ENCODE measurements at regions not wholly inside any gene's neighbourhood (a gene's known extent, or its start where the extent isn't known, plus 50 kb on each side); places are given as distances from the start of the nearest gene placed in this dataset.

GRCh38 chr3:3504686-3505085 lies 294.5 kb upstream of the LRRN1 start:
- no peak overlapping the region for H3K9ac ChIP-seq (ENCODE audit: low read depth, low read length)
- TF ChIP-seq EZH2 (IDR thresholded peaks at IDR 0.05; ENCODE audit: borderline replicate concordance, low read depth, low read length, severe bottlenecking) (no peak), CTCF (IDR thresholded peaks at IDR 0.05; ENCODE audit: borderline replicate concordance, extremely low read depth, low read length, poor library complexity, severe bottlenecking) (no peak)
- DNase-seq = no peak
- no peaks in the 10 kb centered on the region for H3K4me1 ChIP-seq (ENCODE audit: insufficient read depth, low read length)
- H3K79me2 ChIP-seq (ENCODE audit: insufficient read depth, low read length) = no peaks in the 10 kb centered on the region
- H2AFZ ChIP-seq (ENCODE audit: low read depth, low read length) = no peak overlapping the region
- H3K36me3 ChIP-seq (ENCODE audit: insufficient read depth, low read length) = no peaks in the 10 kb centered on the region
- H4K20me1 ChIP-seq (ENCODE audit: insufficient read depth, low read length) = no peaks in the 10 kb centered on the region
- no peaks in the 10 kb centered on the region for H3K27me3 ChIP-seq (ENCODE audit: insufficient read depth, low read length, poor library complexity)
- no peaks in the 10 kb centered on the region for H3K9me3 ChIP-seq (ENCODE audit: insufficient read depth, low read length, severe bottlenecking)
- H3K27ac ChIP-seq (ENCODE audit: low read length) = no peak overlapping the region
- no peak for ATAC-seq (ENCODE audit: insufficient read depth, low read depth)
- H3K4me3 ChIP-seq (ENCODE audit: low read depth in 1 of 2, low read length in 2 of 2) = no peak overlapping the region
- H3K4me2 ChIP-seq (ENCODE audit: insufficient read depth, low read length) = no peak overlapping the region

- no peaks in the 10 kb centered on the region for H3K79me2 ChIP-seq (ENCODE audit: insufficient read depth, low read length)
- DNase-seq = no peak
- no peak for ATAC-seq (ENCODE audit: insufficient read depth, low read depth)
- no peak overlapping the region for H3K4me2 ChIP-seq (ENCODE audit: insufficient read depth, low read length)
- no peaks in the 10 kb centered on the region for H3K9me3 ChIP-seq (ENCODE audit: insufficient read depth, low read length, severe bottlenecking)
- no peaks in the 10 kb centered on the region for H3K4me1 ChIP-seq (ENCODE audit: insufficient read depth, low read length)
- no peaks in the 10 kb centered on the region for H3K27me3 ChIP-seq (ENCODE audit: insufficient read depth, low read length, poor library complexity)
- H3K27ac ChIP-seq (ENCODE audit: low read length) = no peak overlapping the region
- no peak for TF ChIP-seq EZH2 (IDR thresholded peaks at IDR 0.05; ENCODE audit: borderline replicate concordance, low read depth, low read length, severe bottlenecking)
- no peak for TF ChIP-seq CTCF (IDR thresholded peaks at IDR 0.05; ENCODE audit: borderline replicate concordance, extremely low read depth, low read length, poor library complexity, severe bottlenecking)
- H3K36me3 ChIP-seq (ENCODE audit: insufficient read depth, low read length) = no peaks in the 10 kb centered on the region
- no peak overlapping the region for H3K4me3 ChIP-seq (ENCODE audit: low read depth in 1 of 2, low read length in 2 of 2)
- H4K20me1 ChIP-seq (ENCODE audit: insufficient read depth, low read length) = no peaks in the 10 kb centered on the region
- H3K9ac ChIP-seq (ENCODE audit: low read depth, low read length) = no peak overlapping the region
- no peak overlapping the region for H2AFZ ChIP-seq (ENCODE audit: low read depth, low read length)
Observed at GRCh38 chr3:3503411-3503810, 295.8 kb upstream of the LRRN1 start.

GRCh38 chr3:3499987-3500386 lies 299.2 kb upstream of the LRRN1 start:
- ATAC-seq (ENCODE audit: insufficient read depth, low read depth) = no peak
- TF ChIP-seq CTCF (IDR thresholded peaks at IDR 0.05; ENCODE audit: borderline replicate concordance, extremely low read depth, low read length, poor library complexity, severe bottlenecking) (no peak), EZH2 (IDR thresholded peaks at IDR 0.05; ENCODE audit: borderline replicate concordance, low read depth, low read length, severe bottlenecking) (no peak)
- no peaks in the 10 kb centered on the region for H3K79me2 ChIP-seq (ENCODE audit: insufficient read depth, low read length)
- H4K20me1 ChIP-seq (ENCODE audit: insufficient read depth, low read length) = no peaks in the 10 kb centered on the region
- no peak overlapping the region for H3K9ac ChIP-seq (ENCODE audit: low read depth, low read length)
- no peaks in the 10 kb centered on the region for H3K36me3 ChIP-seq (ENCODE audit: insufficient read depth, low read length)
- H3K9me3 ChIP-seq (ENCODE audit: insufficient read depth, low read length, severe bottlenecking) = no peaks in the 10 kb centered on the region
- H3K27me3 ChIP-seq (ENCODE audit: insufficient read depth, low read length, poor library complexity) = no peaks in the 10 kb centered on the region
- H3K27ac ChIP-seq (ENCODE audit: low read length) = no peak overlapping the region
- no peak overlapping the region for H3K4me2 ChIP-seq (ENCODE audit: insufficient read depth, low read length)
- H3K4me3 ChIP-seq (ENCODE audit: low read depth in 1 of 2, low read length in 2 of 2) = no peak overlapping the region
- no peaks in the 10 kb centered on the region for H3K4me1 ChIP-seq (ENCODE audit: insufficient read depth, low read length)
- DNase-seq = no peak
- no peak overlapping the region for H2AFZ ChIP-seq (ENCODE audit: low read depth, low read length)

GRCh38 chr3:3499012-3499562 lies 300.1 kb upstream of the LRRN1 start:
- Histone ChIP-seq H3K4me1 (ENCODE audit: insufficient read depth, low read length) (no peaks in the 10 kb centered on the region), H2AFZ (ENCODE audit: low read depth, low read length) (no peak overlapping the region), H3K36me3 (ENCODE audit: insufficient read depth, low read length) (no peaks in the 10 kb centered on the region), H3K9ac (ENCODE audit: low read depth, low read length) (no peak overlapping the region), H3K9me3 (ENCODE audit: insufficient read depth, low read length, severe bottlenecking) (no peaks in the 10 kb centered on the region), H3K4me3 (ENCODE audit: low read depth in 1 of 2, low read length in 2 of 2) (no peak overlapping the region), H3K27ac (ENCODE audit: low read length) (no peak overlapping the region), H3K79me2 (ENCODE audit: insufficient read depth, low read length) (no peaks in the 10 kb centered on the region), H3K4me2 (ENCODE audit: insufficient read depth, low read length) (no peak overlapping the region), H3K27me3 (ENCODE audit: insufficient read depth, low read length, poor library complexity) (no peaks in the 10 kb centered on the region), H4K20me1 (ENCODE audit: insufficient read depth, low read length) (no peaks in the 10 kb centered on the region)
- no peak for DNase-seq
- TF ChIP-seq CTCF (IDR thresholded peaks at IDR 0.05; ENCODE audit: borderline replicate concordance, extremely low read depth, low read length, poor library complexity, severe bottlenecking) = no peak
- no peak for TF ChIP-seq EZH2 (IDR thresholded peaks at IDR 0.05; ENCODE audit: borderline replicate concordance, low read depth, low read length, severe bottlenecking)
- no peak for ATAC-seq (ENCODE audit: insufficient read depth, low read depth)
